ENCODE measurements at regions not wholly inside any gene's neighbourhood (a gene's known extent, or its start where the extent isn't known, plus 50 kb on each side); places are given as distances from the start of the nearest gene placed in this dataset.
"Not testable (repeated sequence)": the region's sequence is repeated elsewhere in the genome, so short reads cannot be mapped to it uniquely, and the experiment has no call there.

DNA sequence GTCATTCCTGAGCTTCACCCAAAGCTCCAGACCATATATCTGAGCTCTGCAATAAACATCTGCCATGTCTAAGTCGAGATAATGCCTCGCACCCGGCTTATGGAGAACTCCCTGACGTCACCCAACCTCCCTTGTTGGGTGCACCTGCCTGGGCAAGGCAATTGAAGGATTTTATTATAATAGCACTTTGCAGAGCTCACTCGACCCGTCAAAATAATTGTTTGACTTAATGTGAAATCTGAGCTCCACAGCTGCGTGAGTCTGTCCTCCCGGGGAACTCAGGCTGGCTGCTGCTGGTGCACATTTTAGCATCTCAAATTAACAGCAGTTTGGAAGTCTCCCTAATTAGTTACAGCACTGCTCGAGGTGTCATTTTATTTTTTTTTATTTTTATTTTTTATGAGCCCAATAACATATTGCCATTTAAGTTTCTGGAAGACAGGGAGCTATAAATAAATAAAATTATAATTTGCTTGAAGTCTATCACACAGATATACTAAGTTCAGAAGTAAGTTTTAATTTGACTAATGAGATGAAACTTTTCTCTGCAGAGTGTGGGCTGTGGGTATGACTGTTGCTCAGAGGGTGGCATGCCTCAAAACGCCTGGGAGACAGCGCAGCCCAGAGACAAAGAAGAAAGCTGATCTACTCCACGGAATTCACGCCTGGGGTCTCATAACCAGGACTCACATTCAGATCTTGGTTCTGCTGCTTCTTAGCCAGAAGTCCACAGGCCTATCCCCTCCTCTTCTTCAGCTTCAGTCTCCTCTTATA, 401.4 kb upstream of the C16orf82 start:
- DNase-seq, result no peak

DNA sequence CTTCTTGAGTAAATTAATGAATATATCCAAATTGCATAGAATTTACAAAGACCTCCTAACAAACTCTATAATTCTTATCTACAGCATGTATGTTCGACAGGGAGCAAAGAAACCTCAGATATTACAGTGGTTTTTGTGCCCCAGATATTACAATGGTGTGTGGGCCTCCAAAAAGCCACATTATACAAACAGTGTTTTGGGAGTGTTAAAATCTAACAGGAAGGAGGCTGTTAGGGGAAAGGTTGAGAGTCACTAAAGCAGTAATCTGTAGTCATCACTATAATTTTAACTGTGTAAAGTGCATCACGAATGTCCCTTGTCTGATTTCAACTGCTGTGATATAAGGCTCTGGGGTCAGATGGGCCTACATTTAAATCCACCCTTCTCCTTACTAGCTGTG, 400.2 kb upstream of the C16orf82 start:
- peak; percentile 6 for DNase-seq

DNA sequence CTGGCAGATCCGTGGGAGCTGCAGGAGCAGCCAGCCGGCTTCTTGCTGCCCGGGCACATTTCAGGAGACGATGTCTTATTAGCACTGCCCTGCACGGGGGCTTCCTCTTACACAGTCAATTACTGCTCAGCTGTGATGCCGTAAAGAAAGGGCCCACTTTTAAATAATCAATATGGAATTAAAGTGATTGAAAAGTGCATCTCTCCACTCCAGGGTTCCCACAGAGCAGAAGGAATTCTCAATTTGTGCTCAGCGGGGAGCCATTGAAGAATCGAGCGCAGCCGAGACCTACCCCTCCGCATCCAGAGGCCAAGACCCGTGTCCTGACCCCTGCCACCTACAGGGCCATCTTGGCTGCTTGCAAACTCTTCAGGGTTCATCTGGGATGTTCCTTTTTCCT, 399.4 kb upstream of the C16orf82 start:
- DNase-seq, result no peak

DNA sequence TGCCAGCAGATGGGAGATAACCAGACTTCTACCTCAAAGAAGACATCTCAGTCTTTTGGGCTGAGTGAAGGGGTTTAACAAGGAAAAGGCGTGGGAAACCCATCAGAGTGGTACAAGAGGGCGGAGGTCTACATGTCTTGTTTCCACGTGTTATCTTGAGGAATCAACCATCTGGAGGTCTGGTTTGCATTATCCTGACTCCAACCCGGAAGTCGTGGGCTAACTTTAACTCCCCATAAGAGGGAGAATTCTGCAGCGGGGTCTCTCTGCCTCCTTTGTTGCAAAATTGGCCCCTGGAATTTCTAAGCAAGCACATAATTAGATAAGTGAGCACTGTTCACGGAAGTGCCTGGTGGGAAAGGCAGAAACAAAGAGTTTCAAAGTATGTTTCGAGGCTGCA, 398.7 kb upstream of the C16orf82 start:
- no peak for DNase-seq

DNA sequence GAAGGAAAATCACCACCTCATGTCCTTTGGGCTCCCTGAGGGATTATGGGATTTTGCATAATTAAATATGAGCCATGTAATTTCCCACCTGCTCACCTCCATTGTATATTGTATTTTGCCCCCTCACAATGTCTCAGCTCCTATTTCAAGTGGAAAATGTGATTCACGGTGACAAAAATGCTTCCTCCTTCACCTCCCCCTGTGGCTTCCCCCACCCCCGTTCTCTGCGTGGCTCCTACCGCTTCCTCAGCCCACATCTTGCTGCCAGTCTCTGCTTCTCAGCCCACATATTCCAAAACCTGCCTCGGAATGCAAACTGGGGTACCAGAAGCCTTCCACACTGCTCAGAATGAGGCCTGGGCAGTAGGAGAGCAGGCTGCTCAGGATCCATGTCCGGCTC, 394.5 kb upstream of the C16orf82 start:
- DNase-seq, result no peak

DNA sequence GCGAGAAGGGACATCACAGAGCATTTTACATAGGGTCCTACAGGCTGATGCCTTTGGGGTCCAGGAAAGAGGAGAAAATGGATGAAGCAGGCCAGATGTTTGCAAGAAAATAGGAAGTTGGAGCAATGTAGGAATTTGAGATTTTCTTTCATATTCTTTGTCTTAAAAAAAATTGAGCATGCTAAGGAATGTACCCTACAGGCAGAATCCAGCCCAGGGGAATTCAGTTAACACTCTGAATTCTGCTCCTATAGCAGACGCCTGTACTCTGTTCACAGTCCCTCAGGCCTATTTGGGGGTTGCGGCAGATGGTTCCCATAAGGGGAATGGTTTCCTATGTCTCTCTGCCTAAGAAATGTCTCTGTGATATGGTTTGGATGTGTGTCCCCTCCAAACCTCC, 393.7 kb upstream of the C16orf82 start:
- DNase-seq, result no peak

DNA sequence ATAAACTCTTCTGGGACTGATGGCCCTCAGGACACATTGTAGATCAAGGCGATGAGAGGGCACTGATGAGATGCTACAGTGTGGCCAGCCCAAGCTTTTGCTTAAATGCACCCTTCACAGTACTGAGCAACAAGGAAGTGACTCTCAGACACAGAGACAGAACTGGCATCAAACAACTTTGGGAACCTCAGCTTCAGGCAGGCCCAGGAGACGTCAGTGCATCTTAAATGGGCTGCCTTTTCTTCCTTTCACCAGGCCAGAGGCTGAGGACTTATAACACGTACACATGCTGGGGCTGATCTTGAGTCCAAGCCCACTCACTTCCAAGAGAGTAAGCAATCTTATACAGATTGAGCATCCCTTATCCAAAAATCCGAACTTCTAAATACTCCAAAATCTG, 386.1 kb upstream of the C16orf82 start:
- DNase-seq, result no peak

DNA sequence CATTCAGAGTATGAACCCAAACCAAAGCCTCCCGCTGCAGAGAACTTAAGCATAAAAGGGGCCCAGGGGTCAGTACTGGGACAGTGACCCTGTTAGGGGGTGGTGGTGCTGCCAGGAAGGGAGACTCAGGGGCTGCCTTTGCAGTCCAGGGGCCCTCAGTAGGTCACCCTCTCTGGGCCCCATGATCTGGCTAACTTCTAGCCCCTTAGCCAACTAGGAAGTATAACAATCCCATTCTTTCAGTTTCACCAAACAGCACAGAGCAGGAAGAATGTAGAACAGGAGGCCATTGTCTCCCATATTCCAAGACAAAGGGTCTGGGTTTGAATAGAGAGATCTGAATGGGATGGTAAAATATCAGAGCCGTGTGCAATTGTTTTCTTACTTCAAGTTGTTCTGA, 378.6 kb upstream of the C16orf82 start:
- no peak for DNase-seq

DNA sequence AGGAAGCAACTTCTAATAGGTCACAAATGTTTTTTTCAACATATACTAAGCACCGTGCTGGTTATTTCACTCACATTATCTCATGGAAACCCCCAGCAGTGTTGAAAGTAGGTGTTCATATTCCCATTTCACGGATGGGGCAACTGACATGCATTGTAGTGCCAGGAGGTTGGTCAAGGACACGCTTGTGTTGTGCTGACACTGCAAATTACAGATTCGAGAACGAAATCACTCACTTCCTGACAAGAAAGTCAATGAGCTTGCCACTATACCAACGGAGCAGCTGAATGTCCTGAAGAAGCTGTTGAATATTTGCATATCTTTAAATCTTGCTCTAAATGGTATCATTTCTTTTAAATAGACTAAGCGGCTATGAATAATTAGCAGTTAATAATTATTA, 378.0 kb upstream of the C16orf82 start:
- no peak for DNase-seq

DNA sequence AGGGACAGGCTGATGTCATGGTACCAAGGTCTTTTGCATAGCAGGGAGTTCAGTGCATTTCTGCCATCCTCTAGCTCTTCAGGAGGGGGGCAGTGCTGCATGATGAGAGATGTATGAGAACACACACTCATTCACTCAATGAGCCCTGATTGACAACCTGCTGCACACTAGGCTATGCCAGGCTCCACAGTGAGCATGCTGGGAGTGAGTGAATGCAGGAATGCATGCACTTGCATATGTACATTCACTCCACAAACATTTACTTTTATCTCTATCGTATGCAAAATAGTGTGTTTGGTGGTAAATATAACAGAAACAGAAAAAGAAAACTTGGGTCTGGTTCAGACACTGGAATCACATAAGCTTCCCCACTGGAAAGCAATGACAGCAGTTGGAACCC, 374.1 kb upstream of the C16orf82 start:
- no peak for DNase-seq

DNA sequence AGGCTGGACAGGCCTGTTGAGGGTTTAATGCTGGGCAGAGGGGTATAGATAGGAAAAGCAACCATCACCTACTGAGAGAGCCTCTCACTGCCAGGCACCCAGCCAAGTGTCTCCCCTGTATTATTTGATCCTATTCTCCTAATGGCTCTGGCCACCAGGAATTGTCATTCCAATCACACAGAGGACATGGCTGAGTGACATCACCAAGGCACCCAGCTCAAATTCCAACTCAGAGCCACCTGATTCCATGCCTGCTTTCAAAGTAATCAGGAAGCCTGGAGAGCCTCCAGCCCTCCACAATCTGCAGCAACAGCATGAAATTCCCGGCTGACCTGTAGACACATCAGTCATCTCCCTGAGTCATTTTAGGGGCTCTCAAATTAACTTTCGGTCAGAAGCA, 368.9 kb upstream of the C16orf82 start:
- no peak for DNase-seq

DNA sequence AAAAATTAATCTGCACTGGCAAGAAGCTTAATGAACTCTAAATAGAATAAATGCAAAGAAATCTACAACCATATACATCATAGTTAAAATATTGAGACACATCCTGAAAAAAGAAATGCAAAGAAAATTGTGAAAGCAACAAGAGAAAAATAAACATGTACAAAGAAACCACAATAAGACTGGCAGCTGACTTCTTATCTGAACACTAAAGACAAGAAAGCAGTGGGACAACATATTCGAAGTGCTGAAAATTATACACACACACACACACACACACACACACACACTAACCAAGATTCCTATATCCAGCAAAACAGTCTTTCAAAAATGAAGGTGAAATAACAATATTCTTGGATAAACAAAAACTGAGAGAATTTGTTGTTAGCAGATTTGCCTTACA, 366.5 kb upstream of the C16orf82 start:
- no peak for DNase-seq

DNA sequence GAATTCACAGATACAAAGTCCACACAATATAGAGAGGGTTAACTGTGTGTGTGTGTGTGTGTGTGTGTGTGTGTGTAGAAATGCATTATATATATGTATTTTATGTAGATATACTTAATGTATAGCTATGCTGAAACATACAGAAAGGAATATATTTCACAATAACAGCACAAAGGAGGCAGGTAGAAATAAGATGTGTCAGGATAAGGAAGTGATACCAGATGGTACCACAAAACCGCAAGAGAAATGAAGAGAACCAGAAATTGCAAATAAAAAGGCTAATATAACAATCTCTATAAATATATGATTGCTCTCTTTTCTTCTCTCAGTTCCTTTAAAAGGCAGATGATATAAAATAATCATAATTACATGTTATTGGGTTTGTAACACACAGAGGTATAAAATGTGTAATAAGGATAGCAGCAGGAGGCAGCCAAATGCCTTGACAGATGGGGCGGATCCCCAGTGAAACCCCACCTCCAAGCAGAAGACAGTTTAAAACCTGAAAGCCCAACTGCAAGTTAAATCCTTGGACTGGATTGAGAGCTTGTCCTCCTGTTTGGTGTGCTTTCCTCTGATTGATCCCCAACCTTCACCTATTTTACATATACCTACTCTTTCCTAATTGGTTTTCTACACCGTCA, 365.4 kb upstream of the C16orf82 start:
- DNase-seq, result no peak

DNA sequence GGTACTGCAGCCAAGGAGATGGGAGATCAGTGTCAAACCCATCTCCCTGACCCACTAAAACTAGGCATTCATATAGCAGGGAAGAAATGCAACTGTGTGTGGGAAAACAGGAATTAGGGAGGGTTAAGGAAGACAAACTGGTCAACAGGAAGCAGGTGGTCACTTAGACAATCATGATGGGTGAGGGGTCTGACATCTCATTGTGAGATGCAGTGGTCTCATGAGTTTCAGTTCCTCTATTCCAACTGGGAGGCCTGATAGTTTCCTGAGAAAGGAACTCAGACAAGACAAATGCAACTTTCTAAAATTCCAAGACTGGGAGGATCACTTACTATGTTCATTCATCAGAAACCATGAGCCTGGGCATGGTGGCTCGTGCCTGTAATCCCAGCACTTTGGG, 361.4 kb upstream of the C16orf82 start:
- DNase-seq, result no peak

DNA sequence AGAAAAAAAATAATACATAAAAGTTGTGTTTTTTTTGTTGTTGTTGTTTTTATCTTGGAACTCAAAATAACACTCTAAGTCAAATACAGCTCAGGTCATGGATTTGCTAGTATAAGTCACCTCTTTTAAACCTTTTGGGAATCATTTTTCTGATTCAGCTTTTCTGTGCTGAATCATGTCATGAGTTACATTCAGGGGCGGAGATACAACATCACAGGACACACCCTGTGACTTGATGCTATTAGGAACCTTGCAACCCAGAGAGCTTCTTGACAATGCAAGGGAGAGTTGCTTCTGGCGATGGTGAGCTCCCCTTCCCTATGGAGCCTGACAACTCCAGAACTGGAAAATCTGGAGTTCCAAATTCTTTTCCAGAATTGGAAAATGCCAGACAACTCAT, 358.3 kb upstream of the C16orf82 start:
- DNase-seq, result no peak

DNA sequence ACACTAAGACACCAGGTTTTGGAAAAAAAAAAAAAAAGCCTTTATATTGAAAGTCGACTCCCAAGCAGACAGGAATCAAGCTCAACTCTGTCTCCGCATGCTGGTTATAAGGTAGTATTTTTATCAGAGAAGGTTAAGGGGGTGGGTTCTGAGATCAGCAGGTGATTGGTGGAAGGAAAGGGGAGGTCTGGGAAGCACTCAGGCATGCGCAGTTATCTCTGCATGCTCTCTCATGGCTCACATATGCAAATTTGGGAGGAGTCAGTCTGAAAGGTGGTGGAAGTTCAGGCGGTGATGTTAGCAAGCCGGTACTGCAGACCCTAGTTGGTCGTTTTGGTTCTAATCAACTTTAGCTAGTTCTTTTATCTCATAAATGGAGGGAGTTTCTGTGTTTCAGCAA, 357.6 kb upstream of the C16orf82 start:
- no peak for DNase-seq

DNA sequence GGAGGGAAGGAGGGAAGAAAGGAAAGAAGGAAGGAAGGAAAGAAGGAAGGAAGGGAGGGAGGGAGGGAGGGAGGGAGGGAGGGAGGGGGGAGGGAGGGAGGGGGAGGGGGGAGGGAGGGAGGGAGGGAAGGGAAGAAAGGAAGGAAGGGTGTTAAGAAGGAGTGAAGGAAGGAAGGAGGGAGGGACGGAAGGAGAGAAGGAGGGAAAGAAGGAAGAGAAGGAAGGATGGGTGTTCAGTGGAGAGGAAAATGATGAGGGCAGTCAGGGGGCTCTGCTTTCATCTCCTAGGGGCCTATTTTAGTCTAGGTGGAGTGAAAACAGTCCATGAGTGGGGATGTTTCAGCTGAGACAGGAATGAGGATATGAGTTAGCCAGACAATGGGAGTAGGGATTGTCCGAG, 357.0 kb upstream of the C16orf82 start:
- DNase-seq, result no peak

DNA sequence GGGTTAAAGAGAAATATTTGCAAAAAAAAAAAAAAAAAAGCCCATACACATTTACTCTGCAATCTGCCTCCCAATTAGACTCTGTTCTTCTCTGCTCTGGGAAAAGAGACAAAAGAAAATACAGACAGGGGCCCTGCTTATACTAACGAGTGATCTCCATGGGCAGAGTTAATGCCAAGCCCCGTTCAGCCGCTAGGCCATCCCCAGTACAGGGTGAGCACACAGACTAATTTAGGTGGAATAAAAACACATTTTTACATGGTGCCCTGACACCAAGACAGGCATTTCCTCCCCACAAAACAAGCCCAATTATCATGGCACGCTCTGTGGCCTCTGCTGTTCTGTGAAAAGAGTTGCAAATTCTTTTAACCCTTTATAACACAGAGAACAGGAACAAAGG, 356.3 kb upstream of the C16orf82 start:
- no peak for DNase-seq

DNA sequence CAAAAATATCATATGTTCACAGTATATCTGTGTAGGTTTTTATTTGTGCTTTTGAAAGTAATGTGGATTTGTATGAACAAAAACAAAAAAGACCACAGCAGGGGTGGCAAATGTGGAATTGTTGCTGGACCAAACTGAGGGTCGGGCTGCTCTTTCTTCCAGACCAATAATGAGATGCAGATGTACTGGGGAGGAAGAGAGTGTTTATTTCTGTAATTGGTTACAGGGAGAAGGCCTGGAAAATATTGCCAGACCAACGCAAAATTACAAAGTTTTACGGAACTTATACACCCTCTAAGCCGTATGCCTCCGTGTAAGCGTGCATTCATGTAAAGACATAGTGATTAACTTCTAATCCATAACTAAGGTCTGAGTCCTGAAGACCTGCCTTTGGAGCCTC, 353.9 kb upstream of the C16orf82 start:
- no peak for DNase-seq

DNA sequence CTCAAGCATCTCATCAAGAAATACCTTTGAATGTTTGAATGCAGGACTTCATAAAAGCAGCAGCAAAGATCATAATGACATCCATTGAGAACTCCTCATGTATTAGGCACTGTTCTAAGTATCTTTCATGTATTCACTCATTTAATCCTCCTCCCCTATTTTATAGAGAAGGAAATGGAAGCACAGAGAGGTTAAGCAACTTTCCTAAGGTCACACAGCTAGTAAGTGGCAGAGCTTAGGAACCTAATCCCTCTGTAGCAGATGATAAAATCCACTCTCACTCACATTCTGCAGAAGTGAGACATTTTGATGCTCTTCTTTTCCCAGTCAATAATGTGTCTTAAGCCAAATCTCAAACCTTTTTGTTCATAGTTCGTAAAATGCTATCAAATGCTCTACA, 350.8 kb upstream of the C16orf82 start:
- DNase-seq, result no peak

DNA sequence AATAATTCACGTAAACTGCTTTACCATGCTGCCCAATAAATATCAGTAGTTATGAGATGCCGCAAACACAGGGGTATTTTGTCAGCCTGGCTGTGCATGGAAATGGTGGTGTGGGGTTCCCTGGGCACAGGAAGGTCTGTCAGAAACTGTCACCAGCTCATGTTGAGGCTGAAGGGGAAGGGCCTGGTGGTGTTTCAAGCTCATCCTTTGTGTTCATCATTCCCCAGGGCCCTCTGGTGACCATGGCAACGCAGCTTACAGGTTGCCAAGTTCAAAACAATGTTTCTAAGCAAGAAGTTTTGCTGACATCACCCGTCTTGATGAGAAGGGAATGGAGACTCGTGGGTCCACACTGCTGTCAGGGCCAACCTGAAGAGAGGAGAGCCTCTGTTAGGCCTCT, 348.9 kb upstream of the C16orf82 start:
- no peak for DNase-seq

DNA sequence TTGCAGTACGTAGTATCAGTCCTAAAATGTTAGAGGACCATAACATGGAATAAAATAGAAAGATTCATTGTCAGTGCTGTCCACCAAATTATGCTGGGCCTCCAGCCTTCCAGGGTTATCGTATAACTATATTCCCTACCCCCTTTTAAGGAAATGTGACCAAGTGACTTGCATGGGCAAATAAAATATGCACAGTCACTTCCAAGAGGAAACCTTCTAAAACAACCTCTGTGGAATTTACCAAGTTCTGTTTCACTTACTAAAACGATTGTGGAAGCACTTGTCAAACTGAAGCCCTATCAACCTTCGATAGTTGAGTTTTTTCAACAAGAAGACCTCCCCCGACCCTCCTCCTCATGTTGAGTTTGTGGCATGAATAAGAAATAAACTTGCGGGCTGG, 345.4 kb upstream of the C16orf82 start:
- DNase-seq, result no peak

DNA sequence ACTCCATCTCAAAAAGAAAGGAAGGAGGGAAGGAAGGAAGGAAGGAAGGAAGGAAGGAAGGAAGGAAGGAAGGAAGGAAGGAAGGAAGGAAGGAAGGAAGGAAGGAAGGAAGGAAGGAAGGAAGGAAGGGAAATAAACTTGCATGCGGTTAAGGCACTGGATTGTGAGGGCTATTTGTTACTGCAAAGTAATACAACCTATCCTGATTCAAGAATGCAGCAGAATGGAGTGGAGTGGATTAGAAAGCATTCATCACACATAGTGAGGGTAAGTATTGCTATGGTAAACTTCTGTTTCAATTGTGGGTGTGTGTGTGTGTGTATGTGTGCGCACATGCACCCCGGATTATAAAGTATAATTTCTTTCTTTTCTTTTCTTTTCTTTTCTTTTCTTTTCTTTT, 344.8 kb upstream of the C16orf82 start:
- DNase-seq, result not testable (repeated sequence)

DNA sequence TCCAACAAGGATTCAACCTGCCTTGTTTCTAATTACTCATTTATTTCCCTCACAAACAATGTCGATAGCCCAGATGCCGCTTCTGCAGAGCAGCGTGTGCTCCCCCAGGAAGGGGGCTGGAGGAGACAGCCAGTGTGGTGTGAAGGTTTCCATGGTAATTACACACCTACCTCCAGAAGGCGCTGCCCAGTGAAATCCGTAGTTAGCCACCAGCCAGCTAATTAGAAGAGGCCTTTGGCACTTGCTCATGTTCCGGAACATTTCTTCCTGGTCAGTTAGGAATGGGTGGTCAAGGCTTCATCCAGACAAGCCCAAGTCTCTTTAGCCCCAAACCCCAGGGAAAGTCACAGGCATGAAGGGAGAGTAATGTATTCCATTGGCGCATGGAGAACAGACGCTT, 342.5 kb upstream of the C16orf82 start:
- DNase-seq, result no peak

DNA sequence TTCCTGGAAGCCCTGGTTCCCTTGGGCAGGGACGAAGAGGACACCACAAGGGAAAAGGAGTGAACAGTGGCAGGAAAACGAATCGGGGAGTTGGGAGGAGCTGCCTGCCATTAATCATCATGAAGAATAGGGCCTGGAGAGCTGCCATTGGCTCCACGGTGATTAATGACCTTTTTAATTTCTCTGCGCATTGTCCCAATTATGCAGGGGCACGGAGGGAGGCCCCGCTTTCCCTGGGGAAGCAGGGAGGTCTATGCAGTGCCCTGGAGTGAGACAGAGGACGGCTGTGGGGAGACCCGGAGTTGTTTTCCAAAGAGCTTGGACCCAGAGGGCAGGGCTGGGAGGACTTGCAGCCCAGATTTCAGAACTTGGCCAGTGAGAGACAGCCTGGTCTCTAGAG, 338.9 kb upstream of the C16orf82 start:
- no peak for DNase-seq
